Coronary artery (tissue), 2 donors: ENCODE measurements at regions not wholly inside any gene's neighbourhood (a gene's known extent, or its start where the extent isn't known, plus 50 kb on each side); places are given as distances from the start of the nearest gene placed in this dataset.

Experiments used
- DNase-seq: peaks from one replicate; pipeline ENCODE4 v3.0.0-alpha.2; 2017; ENCODE audit warnings: low spot score
- H3K27ac ChIP-seq, 2 donors: fragments of 200-600 bp; sonication (generic); one replicate each; pipeline ENCODE4 v1.5.1; 2016 to 2019
- H3K4me3 ChIP-seq: fragments of 200-600 bp; sonication (generic); 2 replicates; pipeline ENCODE4 v1.5.1; 2016; ENCODE audit warnings: mild to moderate bottlenecking, moderate library complexity
- TF ChIP-seq, protein P1 (sequence below): fragments of 200-600 bp; sonication (generic); IDR thresholded peaks from one replicate; pipeline ENCODE4 v1.5.1; 2019; ENCODE audit warnings: antibody characterized with exemption

DNA sequence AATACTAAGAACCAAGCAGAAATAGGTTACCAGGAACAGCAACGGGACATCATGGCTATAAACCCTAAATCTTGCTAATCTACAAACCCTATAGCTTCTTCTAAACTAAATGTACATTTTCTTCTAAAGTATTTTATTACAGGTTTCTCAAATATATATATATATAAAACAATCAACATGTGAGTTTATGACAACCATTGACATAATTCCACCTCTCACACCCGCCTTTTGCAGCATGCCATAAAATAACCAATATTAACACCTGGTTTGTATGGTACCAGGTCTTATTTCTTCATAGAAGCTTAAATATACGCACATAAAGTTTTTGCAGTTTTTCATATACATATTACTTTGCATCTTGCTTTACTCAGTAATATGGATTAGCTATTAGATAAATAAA lies 955.3 kb upstream of the LCORL start:
- TF ChIP-seq, protein P1, sequence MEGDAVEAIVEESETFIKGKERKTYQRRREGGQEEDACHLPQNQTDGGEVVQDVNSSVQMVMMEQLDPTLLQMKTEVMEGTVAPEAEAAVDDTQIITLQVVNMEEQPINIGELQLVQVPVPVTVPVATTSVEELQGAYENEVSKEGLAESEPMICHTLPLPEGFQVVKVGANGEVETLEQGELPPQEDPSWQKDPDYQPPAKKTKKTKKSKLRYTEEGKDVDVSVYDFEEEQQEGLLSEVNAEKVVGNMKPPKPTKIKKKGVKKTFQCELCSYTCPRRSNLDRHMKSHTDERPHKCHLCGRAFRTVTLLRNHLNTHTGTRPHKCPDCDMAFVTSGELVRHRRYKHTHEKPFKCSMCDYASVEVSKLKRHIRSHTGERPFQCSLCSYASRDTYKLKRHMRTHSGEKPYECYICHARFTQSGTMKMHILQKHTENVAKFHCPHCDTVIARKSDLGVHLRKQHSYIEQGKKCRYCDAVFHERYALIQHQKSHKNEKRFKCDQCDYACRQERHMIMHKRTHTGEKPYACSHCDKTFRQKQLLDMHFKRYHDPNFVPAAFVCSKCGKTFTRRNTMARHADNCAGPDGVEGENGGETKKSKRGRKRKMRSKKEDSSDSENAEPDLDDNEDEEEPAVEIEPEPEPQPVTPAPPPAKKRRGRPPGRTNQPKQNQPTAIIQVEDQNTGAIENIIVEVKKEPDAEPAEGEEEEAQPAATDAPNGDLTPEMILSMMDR = no peak
- Histone ChIP-seq H3K27ac (no peak overlapping the region), H3K4me3 (no peak overlapping the region)
- no peak for DNase-seq

DNA sequence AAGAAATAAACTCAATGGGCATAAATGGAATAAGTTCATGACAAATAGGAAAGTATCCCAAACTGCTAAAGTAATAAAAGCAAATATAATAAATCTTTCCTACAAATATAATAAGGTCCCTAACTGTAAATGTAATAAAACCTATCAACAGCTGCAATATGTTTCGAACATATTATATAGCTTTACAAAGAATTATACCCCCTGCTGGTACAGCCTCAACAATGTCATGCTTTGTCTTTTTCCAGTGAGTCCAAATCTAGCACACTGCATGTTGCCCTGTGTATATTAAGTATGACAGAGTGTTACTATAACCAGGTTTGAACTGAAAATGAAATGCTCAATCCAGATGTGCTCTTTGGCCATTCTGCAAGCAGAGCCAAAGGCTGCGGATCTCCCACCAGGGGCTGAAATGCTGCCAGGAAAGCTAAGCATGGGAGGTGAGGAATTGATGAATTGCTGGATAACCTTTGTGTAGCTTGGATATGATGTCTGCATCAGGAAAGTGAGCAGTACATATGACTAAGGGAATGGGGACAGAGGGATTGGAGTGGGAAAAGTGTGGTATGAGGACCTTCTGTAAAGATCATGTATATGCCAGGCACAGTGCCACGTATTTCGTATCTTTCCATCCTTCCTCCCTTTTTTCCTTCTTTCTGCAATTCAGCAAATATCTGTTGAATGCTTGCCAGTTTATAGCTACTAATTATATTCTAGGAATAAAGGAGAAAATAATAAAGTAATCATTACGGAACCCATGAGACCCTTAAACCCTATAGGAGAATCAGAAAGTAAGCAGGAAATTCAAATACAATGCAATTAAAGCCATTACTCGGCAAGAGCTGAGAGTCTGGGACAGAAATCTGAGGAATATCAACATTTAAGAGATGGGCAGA lies 954.6 kb upstream of the LCORL start:
- no peak for DNase-seq
- TF ChIP-seq, protein P1 = no peak
- Histone ChIP-seq H3K27ac (no peak overlapping the region), H3K4me3 (no peak overlapping the region)

DNA sequence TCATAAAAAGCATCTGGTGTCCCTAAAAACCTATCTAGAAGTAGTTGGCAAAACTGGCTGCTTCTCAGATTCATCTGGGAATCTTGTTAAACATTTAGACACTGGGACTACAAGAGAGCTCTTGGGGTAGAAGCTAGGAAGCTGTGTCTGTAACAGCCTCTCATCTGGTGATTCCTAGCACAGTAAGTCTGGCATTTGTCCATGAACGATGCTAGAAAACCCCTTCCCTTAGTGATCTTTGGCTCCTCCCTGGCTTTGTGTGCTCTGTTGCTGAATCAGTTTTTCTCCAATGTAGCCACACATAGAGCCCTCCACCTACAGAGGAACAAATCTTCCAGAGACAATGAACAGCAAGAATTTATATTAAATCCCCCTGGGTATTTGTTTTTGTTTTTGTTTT lies 951.7 kb upstream of the LCORL start:
- H3K4me3 ChIP-seq = no peak overlapping the region
- no peak for DNase-seq
- TF ChIP-seq, protein P1 = no peak
- H3K27ac ChIP-seq = no peak overlapping the region

DNA sequence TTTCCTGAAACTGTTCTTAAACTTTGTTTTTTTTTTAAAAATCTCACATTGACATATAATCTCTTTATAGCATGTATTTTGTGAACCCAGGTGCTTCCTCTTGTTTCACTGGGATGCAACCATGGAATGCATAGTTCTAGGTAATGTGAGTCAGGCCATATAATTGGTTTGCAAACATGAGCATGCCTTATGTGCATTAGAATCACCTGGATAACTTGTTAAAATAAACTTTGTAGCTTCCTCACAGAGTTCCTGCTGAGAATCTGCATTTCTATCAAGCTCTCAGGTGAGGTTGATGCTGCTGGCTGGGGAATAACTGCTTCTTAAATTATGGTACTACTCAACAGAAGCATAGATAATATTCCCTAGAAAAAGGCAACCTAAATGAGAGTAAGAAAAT lies 940.3 kb upstream of the LCORL start:
- Histone ChIP-seq H3K4me3 (no peak overlapping the region), H3K27ac (no peak overlapping the region)
- TF ChIP-seq, protein P1 = no peak
- no peak for DNase-seq

DNA sequence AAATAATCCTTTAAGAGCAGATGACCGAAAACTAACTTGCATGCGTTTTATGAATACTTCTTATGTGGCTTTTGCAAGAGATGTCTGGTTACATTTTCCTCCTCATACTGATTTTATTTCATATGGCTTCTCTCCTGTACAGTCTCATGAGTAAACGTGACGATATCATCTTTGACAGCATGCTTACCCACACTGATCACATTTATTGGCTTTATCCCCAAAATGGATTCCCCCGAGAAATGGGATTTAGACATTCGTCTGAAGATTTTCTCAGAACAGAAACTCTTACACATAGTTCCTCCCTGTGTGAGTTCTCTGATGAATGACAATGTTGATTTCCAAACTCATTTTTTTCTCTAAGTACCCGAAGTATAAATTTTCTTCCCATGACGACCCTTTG lies 939.7 kb upstream of the LCORL start:
- H3K4me3 ChIP-seq = no peak overlapping the region
- TF ChIP-seq, protein P1 = no peak
- H3K27ac ChIP-seq = no peak overlapping the region
- no peak for DNase-seq

DNA sequence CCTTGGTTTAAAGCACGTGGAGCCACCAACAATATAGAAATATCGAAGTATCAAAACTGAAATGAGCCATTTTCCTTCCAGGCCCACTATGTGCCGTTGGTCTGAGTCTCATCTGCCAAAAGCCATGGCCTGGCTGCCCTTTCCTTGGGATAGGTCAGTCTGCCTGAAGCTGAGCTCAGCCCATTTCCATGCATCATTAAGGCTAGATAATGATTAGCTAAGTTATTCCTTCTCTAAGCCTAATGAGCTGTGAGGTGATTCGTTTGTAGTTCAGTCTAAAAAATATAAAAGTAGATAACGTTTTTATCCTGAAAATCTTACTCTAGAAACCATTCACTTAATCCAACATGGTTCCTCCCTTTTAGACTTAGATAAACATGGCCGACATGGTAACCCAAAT lies 936.2 kb upstream of the LCORL start:
- no peak for DNase-seq
- no peak overlapping the region for H3K27ac ChIP-seq
- TF ChIP-seq, protein P1 = no peak
- H3K4me3 ChIP-seq = no peak overlapping the region

DNA sequence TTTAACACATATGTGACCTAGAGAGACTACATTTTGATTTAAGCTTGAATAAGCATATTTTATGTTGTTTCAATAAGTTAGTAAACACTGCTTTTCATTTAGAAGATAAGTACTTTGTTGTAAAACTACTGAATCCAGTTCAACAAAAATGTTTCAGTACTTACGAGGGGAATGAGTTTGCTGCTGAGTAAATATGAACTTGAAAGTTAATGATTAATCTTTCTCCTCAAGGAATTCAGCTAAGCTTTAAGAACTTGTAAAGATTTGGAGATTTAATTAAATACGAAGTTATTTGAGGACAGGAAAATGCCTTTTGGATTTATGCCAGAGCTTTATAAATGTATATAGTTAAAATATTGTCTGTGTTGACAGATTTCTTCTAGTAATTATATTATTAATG lies 933.0 kb upstream of the LCORL start:
- TF ChIP-seq, protein P1 = no peak
- no peak for DNase-seq
- Histone ChIP-seq H3K4me3 (no peak overlapping the region), H3K27ac (no peak overlapping the region)
